Lower leg skin (tissue), 3 donors: ENCODE measurements at regions not wholly inside any gene's neighbourhood (a gene's known extent, or its start where the extent isn't known, plus 50 kb on each side); places are given as distances from the start of the nearest gene placed in this dataset.

Experiments
- POLR2A ChIP-seq, 2 donors: fragments of 450-650 bp; IDR thresholded peaks; one replicate each; pipeline ENCODE4 v1.6.1; 2016 to 2017; ENCODE audit warnings: antibody characterized with exemption in 2 of 2, mild to moderate bottlenecking in 1 of 2, moderate library complexity in 1 of 2
- TF ChIP-seq, protein P1 (sequence below), 3 donors: fragments of 450-650 bp; IDR thresholded peaks; one replicate each; pipeline ENCODE4 v1.5.1; 2016; ENCODE audit warnings: antibody characterized with exemption in 3 of 3, mild to moderate bottlenecking in 3 of 3, moderate library complexity in 2 of 3

DNA sequence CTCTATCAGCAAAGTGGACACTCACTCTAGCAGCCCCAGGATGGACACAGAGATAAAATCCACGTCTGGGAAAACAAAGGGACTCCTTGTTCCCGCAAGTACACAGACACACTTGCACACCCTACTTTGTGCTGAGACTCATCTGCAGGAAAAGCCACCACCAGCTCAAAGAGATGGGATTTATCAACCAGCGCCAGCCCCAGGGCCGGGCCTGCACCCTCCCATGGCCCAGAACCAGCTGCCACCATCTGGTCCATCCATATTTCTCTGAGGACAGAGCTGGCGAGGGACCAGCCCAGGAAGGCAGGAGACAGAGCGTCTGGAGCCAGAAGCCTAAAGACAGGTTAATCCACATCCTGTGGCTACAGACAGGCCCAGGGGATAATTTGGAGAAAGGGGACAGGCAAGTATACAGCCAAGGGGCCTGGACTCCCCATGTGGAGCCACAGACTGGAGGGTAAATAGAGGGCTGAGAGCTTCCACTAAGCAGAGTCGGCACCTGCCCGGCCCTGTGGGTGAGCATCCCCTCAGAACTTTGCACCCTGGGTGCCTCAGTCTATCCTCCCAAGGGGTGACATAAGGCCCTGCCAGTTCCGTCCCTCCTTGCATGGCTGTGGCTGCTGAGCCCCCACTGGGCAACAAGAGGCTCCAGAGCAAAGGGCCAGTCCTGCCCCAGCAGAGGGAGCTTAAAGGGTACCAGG lies 233.9 kb downstream of the PTPRU start:
- TF ChIP-seq, protein P1, sequence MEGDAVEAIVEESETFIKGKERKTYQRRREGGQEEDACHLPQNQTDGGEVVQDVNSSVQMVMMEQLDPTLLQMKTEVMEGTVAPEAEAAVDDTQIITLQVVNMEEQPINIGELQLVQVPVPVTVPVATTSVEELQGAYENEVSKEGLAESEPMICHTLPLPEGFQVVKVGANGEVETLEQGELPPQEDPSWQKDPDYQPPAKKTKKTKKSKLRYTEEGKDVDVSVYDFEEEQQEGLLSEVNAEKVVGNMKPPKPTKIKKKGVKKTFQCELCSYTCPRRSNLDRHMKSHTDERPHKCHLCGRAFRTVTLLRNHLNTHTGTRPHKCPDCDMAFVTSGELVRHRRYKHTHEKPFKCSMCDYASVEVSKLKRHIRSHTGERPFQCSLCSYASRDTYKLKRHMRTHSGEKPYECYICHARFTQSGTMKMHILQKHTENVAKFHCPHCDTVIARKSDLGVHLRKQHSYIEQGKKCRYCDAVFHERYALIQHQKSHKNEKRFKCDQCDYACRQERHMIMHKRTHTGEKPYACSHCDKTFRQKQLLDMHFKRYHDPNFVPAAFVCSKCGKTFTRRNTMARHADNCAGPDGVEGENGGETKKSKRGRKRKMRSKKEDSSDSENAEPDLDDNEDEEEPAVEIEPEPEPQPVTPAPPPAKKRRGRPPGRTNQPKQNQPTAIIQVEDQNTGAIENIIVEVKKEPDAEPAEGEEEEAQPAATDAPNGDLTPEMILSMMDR (IDR thresholded peaks at IDR 0.05) = no peak
- TF ChIP-seq POLR2A (IDR thresholded peaks at IDR 0.05) = no peak
